GM15510 (cell line): ENCODE measurements at regions not wholly inside any gene's neighbourhood (a gene's known extent, or its start where the extent isn't known, plus 50 kb on each side); places are given as distances from the start of the nearest gene placed in this dataset.

Experiments used
- POLR2A ChIP-seq: IDR thresholded peaks from 3 replicates; pipeline ENCODE4 v1.6.1; 2011; ENCODE audit warnings: borderline replicate concordance; ENCODE audit not compliant: insufficient read length; ENCODE audit errors: extremely low read depth

DNA sequence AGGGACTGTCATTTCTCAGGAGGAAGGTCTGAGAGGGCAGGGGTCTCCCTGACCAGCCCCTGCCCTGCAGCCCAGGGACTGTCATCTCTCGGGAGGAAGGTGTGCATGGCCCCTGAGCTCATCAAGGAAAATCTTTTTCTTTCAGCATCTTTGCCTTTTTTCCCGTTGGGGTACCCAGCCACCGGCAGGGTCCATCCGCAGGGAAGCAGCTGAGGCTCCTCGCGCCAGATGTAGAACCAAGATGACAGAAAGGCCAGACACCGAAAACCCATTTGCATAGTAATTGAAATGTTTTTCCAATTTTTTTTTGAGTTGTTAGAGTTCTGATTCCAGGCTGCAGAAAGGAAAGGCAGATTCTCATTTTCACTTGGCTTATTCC, 613.9 kb downstream of the TBC1D22A start:
- no peak for TF ChIP-seq POLR2A

DNA sequence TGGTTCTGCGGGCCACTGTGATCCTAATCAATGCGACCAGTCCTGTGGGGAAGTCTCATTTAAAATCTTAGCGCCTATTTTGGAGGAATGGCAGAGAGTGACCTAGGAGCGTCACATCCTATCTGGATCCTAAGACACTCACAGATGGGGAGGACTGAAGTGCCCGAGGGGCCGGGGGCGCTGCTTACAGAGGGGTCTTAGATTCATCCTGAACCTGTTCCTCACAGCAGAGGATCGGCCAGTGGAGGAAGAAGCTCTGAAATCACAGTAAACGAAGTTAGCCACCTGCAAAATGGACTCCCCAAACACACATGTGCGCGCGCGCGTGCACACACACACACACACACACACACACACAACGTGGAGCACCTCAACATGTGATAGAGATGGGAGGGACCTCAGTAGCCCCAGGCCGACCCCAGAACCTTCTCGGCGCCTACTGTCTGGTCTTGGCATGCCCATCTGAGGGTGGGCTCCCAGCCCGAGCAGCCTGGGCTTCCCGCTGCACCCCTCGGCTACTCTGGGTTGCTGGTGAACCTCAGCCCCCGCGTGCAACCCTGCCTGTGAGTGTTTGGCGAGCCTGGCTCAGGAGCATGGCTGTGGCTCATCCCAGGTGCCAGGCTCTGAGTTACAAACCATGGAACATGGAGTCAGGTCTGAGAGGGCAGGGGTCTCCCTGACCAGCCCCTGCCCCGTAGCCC, 613.3 kb downstream of the TBC1D22A start:
- no peak for TF ChIP-seq POLR2A

DNA sequence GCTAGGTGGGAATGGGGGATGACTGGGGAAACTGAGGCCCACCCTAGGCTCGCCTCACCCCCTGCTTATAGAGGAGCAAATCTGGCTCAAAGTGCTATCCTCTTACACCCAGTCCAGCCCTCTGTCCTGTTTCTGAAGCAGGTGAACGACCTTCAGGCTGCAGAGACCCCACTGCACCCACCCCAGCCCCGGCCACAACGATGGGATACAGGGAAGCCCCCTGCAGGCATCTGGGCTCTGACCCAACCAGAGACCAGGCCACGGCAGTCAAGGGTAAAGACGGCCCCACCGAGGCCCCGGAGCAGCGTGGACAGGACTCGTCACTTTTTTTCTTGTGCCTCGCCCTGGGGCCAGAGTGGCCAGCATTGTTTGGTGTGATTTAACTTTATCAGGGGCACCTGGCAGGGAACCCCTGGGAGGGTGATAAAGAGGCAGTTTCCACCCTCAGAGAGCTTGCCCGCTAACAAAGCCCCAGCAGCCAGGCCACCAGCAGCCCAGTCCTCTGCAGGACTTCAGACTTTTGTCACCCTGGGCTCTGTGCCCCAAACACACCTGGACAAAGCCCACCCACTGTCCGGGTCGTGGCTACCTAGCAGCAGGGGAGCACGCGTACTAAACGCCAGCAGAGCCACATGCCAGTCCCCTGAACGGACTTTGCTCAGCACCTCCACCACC, 612.6 kb downstream of the TBC1D22A start:
- TF ChIP-seq POLR2A, result no peak

DNA sequence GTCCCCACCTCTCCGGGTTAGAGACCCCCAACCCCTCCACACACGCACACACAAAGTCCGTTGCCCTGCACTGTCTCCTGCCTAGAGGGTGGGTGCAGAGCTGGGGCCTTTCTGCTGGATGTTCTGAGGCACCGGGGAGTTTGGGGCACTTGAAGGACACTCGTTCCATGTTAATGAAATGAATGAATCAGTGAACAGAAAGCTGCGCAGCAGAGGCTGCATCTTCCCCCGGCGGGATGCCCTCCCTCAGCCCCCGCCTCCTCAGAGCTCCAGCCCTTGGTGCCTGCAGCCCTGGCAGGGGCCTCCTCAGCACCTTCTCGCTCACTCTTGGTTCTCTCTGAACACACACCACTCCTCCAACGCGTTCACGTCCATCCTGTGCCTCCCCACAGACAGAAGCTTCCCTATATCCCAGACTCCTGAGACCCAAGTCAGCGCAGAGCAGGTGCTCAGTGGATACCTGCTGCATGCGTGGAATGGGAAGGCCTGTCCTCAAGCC, 611.9 kb downstream of the TBC1D22A start:
- no peak for TF ChIP-seq POLR2A

DNA sequence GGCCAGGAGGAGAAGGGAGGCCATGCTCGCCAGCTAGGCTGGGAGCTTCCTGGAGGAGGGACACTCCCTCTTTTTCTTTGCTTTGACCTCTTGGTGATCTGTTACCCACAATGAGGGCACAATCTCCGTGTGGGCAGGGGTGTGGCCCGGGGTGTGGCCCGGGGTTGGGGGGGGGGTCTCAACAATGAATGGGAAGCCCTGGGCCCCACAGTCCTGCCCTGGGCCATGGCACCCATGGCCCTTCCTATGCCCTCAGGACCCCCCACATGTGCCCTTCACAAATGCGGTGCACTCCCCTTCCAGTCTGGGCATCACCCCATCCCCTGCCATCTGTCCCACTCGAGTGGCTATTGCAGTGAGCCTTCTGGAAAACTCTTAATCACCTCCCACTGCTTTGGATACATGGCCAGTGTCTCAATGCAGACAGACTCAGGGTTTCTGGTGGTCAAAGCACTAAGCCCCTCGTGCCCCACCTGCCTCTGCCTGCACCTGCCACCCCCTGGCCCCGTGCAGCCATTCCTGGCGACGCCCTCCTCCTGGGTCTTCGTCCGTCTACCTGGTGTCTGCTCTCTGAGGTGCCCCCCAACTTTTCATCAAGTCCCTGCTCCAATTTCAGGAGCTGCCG, 611.3 kb downstream of the TBC1D22A start:
- no peak for TF ChIP-seq POLR2A

DNA sequence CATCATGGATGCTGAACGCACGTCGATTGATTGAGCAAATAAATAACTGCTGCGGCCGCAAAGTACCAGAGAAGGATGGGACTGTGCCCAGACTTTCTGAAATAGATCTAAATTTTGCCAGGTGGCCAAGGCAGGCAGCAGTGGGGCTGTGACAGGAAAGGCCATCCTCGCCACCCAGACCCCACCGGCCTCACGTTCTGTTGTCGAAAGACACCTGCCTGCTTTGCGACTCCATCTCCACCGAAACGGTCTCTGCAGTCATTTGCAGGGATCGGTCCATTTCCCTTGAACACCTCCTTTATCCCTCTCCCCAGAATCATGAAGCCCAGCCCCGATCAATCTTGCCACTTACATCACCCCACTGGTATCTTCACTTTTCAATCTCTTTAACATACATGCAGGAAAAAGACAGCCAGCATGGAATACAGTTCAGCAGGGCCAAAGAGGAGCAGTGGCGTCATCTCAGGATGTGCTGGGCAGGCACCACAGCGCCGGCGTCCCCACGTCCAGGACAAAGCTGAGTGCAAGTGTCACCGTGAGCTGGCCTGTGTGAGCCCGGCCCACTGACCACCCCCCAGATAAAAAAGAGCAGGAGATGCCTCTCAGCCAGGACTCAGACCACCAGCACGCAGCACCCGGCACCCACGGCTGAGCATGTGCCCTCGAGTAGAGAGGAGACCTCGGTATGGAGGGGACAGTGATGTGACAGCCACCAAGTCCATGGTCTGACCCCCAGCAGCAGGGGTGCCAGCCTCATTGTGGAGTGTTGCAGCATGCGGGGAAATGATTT, 610.3 kb downstream of the TBC1D22A start:
- TF ChIP-seq POLR2A, result no peak

DNA sequence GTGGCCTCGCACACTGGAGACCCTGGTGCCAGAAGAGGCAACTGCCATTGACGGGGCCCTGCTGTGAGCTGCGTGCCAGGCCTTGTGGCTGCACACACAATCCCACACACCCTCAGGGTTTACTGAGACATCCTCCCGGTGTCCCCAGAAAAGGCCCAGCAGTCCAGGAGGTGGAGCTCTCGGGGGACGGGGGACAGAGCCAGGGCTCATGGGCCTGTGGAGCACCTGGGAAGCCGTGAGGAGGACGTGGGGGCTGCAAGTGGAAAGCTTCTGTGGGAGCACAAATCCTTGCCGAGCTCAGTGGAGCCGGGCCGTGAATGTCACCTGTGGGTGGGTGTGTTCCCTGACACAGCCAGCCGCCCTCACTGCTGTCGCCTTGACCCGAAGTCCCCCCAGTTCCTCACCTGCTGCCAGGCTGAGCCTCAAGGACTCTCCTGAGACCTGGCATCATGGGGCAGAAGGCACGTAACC, 609.7 kb downstream of the TBC1D22A start:
- no peak for TF ChIP-seq POLR2A

DNA sequence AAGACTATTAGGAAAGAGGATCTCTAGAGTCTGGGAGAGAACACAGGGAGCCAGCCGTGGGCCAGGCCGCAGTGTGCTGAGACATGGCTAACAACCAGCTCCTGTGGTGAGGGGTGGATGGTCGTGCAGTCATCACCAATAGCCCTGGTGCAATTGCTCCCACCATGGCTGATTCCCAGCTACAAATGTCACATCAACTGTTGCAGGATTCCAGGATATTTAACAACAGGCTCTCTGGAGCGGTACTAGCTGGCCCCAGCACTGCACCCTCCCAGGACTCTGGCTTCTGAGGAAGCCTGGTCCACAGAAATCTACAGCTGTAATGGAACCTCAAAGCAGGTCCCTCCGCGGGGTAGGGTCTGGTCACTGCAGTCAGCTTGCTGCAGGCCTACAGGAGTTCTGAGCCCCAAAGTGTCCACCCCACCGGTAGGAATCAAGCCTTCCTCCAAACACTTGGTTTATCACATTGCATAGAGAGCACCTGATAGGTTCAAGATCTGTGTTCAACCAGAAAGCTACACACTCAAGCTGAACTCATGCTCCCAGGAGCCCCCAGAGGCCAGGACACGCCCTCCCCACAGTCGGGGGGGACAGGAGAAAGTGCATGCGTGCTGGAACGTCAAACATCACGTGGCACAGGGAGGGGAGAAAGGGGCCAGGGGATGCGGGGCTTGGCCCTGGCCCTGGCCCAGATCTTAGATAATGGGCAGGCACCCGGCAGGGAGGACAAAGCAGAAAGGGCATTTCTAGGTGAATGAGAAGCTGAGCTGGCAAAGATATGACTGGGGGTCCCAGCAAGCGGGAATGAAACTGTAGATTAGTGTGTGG, 609.0 kb downstream of the TBC1D22A start:
- TF ChIP-seq POLR2A, result no peak

DNA sequence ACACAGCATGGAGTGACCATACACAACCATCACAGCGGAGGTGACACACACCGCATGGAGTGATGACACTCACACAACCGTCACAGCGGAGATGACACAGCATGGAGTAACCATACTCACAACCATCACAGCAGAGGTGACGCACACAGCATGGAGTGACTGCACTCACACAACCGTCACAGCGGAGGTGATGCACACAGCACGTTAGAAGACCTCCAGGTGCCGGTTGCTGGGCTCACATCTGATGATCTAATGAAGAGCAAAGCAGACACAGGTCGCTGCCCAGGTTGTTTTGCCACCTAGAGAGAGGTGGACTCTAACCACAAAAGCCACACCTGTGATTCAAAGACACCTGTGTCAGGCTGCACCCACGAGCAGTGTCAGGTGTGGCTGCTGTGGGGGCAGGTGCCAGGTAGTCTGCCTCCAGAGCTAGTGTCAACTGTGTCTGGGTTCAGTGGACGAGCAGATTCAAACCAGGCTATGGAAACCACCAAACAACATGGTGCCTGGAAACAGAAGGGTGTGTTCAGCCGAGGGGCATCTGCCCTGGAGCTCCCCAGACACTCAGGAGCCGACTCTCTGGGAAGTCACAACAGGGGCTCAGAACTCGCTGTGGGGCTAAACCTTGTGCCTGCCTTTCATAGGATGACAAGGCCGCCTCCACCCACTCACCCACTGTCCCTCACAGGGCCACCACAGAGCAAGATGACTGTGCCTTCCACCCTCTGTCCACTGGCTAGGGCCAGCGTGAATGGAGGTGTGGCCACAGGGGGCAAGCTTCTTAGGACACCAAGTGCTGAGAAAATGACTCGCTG, 608.2 kb downstream of the TBC1D22A start:
- TF ChIP-seq POLR2A, result no peak

DNA sequence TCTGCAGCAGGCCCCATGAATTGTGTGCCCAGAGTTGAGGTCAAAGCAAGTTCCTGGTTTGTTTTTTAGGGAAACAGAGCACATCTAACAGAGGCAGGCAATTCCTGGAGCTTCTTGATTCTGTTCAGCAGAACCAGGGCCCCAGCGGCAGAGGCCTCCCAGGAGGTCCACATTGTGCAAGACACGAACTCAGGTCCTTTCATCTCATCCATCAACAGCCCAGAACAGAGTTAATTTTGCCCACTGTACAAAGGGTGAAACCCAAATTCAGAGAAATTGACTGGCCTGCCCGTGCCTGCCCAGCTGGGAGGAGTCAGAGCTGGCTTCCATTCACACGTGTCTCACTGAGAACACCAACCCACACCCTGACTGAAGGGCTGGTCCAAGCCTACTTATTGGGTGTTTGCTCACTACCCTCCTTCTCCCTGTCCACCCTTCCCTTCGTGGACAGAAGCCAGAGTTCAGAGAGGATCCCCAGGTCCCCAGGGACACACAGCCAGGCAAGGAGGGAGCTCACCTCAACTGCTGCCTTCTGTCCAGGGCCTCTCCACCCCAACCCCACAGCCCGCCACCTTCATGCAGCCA, 607.1 kb downstream of the TBC1D22A start:
- TF ChIP-seq POLR2A, result no peak

DNA sequence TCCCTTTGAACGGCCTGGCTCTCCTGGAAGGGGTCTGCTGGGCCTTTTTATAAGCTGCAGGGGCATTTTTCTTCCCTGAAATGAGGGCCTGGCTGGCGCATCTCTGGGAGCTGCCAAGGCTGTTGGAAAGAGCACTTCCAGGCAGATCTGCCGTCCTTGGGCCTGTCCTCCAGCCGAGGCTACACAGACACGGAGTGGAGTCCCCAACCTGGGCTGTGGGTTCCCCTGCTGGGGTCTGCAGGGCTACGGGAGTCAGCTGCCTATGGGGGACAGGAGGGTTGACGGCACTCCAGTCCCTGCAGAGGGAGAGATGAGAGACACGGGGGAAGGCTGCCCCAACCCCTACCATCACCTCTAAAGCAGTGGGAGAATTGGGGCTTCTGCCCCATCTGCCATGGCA, 606.6 kb downstream of the TBC1D22A start:
- no peak for TF ChIP-seq POLR2A

DNA sequence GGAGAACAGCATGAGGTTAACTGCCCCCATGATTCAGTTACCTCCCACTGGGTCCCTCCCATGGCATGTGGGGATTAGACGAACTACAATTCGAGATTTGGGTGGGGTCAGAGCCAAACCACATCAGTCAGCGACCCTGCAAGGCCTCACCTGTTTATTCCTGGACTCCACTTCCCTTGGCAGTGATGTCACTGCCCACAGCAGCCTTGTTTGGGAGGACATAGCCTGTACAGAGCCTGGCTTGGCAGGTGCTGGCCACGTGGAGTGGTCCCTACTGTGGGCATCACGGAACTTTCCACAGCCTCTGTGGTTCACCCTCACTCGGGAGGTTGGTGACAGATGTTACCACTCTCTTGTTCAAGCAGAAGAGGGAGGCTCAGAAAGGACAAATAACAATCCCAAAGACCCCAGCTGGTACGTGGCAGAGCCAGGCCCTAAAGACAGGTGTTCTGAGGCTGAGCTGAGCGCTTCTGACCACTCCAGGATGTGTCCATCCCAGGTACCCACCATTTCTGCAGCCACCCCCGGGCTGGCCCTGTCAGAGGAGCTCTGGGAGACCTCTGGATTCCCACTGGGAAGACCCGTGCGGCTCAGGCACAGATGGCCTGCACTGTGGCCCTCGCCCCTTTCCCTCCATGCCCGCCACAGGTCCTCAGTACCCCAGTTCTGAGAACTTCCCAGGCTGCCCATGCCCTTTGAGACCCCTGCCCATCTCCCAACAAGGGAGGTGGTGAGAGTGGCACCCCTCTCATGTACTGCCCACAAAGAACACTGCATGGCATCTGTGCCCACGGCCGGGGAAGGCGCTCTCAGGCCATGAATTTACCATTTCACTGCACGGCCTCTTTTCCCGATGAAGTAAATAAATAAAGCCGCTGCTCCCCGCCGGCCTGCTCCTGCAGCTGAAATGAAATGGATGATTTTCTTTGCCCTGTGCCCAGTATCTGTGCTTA, 605.8 kb downstream of the TBC1D22A start:
- TF ChIP-seq POLR2A, result no peak
